ENCODE measurements at regions not wholly inside any gene's neighbourhood (a gene's known extent, or its start where the extent isn't known, plus 50 kb on each side); places are given as distances from the start of the nearest gene placed in this dataset.

- no peaks in the 10 kb centered on the region for H3K4me1 ChIP-seq (ENCODE audit: insufficient read depth, low read length)
- H3K27ac ChIP-seq (ENCODE audit: low read depth, low read length), result no peak overlapping the region
- no peak overlapping the region for H3K4me3 ChIP-seq (ENCODE audit: low read length)
- H3K27me3 ChIP-seq (ENCODE audit: insufficient read depth, low read length, poor library complexity, severe bottlenecking), result no peaks in the 10 kb centered on the region
- no peak for DNase-seq
- no peak overlapping the region for H3K27ac Mint-ChIP-seq
- no peak overlapping the region for H3K4me3 Mint-ChIP-seq
- no peaks in the 10 kb centered on the region for H3K9me3 ChIP-seq (ENCODE audit: low read length)
- peaks cover 0 to 4% (median 0%) of the 10 kb centered on the region in 5 donors for H3K9me3 Mint-ChIP-seq
- no peaks in the 10 kb centered on the region for H3K4me1 Mint-ChIP-seq
- peaks cover 13 to 50% of the 10 kb centered on the region in 2 donors for H3K27me3 Mint-ChIP-seq
- CTCF ChIA-PET, result no interaction called here
- no peaks in the 10 kb centered on the region for H3K36me3 ChIP-seq (ENCODE audit: insufficient read depth, low read length)
- H3K36me3 Mint-ChIP-seq, result no peaks in the 10 kb centered on the region
- POLR2A ChIA-PET, result no interaction called here
These were observed 52.4 kb upstream of the SERINC1 start for GRCh38 chr6:122524056-122524455.

DNA sequence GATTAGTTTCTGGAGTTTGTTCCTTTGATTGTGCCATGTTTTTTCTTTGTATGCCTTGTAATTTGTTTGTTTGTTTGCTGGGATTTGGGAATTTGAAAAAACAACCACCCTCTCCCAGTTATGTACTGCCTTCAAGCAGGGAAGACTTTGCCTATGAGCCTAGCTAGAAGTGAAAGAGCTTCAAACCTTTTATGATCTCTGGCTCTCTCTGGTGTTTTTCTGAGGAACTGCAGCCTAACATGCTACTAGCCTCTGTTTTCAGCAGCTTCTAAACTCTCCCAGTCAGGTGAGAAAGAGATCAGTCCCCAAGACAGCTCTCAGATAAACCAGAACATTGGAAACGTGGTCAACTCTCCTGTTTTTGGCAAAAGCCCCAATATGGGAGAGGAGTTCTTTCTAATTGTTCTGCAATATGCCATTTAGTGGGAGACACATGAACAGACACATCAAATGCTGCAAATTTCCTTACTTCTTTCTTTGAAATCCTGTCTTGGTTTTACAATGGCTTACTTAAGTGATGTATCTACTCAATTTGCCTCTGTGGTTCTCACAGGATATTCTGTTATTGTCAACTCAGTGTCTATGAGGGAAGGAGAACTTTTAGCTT, 58.9 kb upstream of the SERINC1 start:
- Histone ChIP-seq H3K9me3 (ENCODE audit: low read length) (no peaks in the 10 kb centered on the region), H3K4me3 (ENCODE audit: low read length) (no peak overlapping the region), H3K4me1 (ENCODE audit: insufficient read depth, low read length) (no peaks in the 10 kb centered on the region), H3K27ac (ENCODE audit: low read depth, low read length) (no peak overlapping the region), H3K27me3 (ENCODE audit: insufficient read depth, low read length, poor library complexity, severe bottlenecking) (no peaks in the 10 kb centered on the region), H3K36me3 (ENCODE audit: insufficient read depth, low read length) (no peaks in the 10 kb centered on the region)
- ChIA-PET CTCF (interaction anchor here (0.8 to 7.5 kb wide), 15 partner anchors 9 to 150 kb away, joined by 3 to 70 read pairs (median 6); no protein-coding TSS in a partner anchor), POLR2A (no interaction called here)
- peak; percentile 15 to 59 (median 52) for DNase-seq
- Mint-ChIP-seq H3K27ac (no peak overlapping the region), H3K9me3 (peaks cover 0 to 4% (median 0%) of the 10 kb centered on the region in 5 donors), H3K4me3 (no peak overlapping the region), H3K36me3 (no peaks in the 10 kb centered on the region), H3K27me3 (peaks cover 9 to 43% of the 10 kb centered on the region in 2 donors), H3K4me1 (no peaks in the 10 kb centered on the region)

DNA sequence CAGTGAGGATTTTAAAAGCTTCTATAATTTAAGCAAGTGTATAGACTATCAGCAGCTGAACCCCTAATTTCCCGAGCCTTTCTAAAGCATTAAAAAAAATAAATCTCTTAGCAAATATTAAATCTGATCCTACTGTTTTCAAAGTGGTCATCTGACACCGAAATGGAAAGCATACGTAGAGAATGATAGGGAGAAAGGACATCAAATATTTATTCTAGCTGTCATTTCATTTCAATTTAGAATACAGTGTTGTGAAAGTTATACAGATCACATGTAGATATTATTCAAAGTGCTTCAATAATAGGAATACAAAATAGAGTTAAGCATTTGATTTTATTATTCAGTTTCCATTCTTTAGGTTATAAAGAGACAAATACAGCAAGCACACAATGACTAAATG, 61.9 kb upstream of the PKIB start:
- Histone ChIP-seq H3K4me1 (ENCODE audit: insufficient read depth, low read length) (no peaks in the 10 kb centered on the region), H3K36me3 (ENCODE audit: insufficient read depth, low read length) (no peaks in the 10 kb centered on the region)

GRCh38 chr6:122548820-122549219, 61.4 kb upstream of the PKIB start:
- H3K9me3 Mint-ChIP-seq, result no peaks in the 10 kb centered on the region
- Histone ChIP-seq H3K27me3 (ENCODE audit: insufficient read depth, low read length, poor library complexity, severe bottlenecking) (no peaks in the 10 kb centered on the region), H3K4me1 (ENCODE audit: insufficient read depth, low read length) (no peaks in the 10 kb centered on the region), H3K36me3 (ENCODE audit: insufficient read depth, low read length) (no peaks in the 10 kb centered on the region), H3K9me3 (ENCODE audit: low read length) (no peaks in the 10 kb centered on the region), H3K4me3 (ENCODE audit: low read length) (no peak overlapping the region), H3K27ac (ENCODE audit: low read depth, low read length) (no peak overlapping the region)
- DNase-seq, result no peak
- no peak overlapping the region for H3K4me3 Mint-ChIP-seq
- POLR2A ChIA-PET, result no interaction called here
- no peak overlapping the region for H3K27ac Mint-ChIP-seq
- peaks cover 3 to 23% of the 10 kb centered on the region in 2 donors for H3K27me3 Mint-ChIP-seq
- CTCF ChIA-PET, result no interaction called here
- H3K36me3 Mint-ChIP-seq, result no peaks in the 10 kb centered on the region
- no peaks in the 10 kb centered on the region for H3K4me1 Mint-ChIP-seq

More for the DNA sequence above, 61.9 kb upstream of the PKIB start:
- Mint-ChIP-seq H3K4me1 (no peaks in the 10 kb centered on the region), H3K9me3 (no peaks in the 10 kb centered on the region), H3K27ac (no peak overlapping the region), H3K4me3 (no peak overlapping the region), H3K36me3 (no peaks in the 10 kb centered on the region), H3K27me3 (peaks cover 3 to 22% of the 10 kb centered on the region in 2 donors)
- Histone ChIP-seq H3K27me3 (ENCODE audit: insufficient read depth, low read length, poor library complexity, severe bottlenecking) (no peaks in the 10 kb centered on the region), H3K9me3 (ENCODE audit: low read length) (no peaks in the 10 kb centered on the region), H3K27ac (ENCODE audit: low read depth, low read length) (no peak overlapping the region), H3K4me3 (ENCODE audit: low read length) (no peak overlapping the region)
- ChIA-PET CTCF (interaction anchor here (1.6 kb wide), 1 partner anchor 9 kb away, joined by 3 read pairs; no protein-coding TSS in a partner anchor), POLR2A (no interaction called here)
- DNase-seq, result no peak

GRCh38 chr6:122553697-122554096, 56.5 kb upstream of the PKIB start:
- H3K4me3 Mint-ChIP-seq, result no peak overlapping the region
- peaks cover 0 to 1% (median 0%) of the 10 kb centered on the region in 5 donors for H3K9me3 Mint-ChIP-seq
- no peaks in the 10 kb centered on the region for H3K36me3 ChIP-seq (ENCODE audit: insufficient read depth, low read length)
- no peaks in the 10 kb centered on the region for H3K9me3 ChIP-seq (ENCODE audit: low read length)
- H3K27me3 ChIP-seq (ENCODE audit: insufficient read depth, low read length, poor library complexity, severe bottlenecking), result no peaks in the 10 kb centered on the region
- no peak overlapping the region for H3K27ac Mint-ChIP-seq
- ChIA-PET POLR2A (no interaction called here), CTCF (no interaction called here)
- H3K36me3 Mint-ChIP-seq, result no peaks in the 10 kb centered on the region
- no peak for DNase-seq
- peaks cover 4 to 19% of the 10 kb centered on the region in 2 donors for H3K27me3 Mint-ChIP-seq
- H3K27ac ChIP-seq (ENCODE audit: low read depth, low read length), result no peak overlapping the region
- H3K4me1 Mint-ChIP-seq, result no peaks in the 10 kb centered on the region
- no peaks in the 10 kb centered on the region for H3K4me1 ChIP-seq (ENCODE audit: insufficient read depth, low read length)
- no peak overlapping the region for H3K4me3 ChIP-seq (ENCODE audit: low read length)

DNA sequence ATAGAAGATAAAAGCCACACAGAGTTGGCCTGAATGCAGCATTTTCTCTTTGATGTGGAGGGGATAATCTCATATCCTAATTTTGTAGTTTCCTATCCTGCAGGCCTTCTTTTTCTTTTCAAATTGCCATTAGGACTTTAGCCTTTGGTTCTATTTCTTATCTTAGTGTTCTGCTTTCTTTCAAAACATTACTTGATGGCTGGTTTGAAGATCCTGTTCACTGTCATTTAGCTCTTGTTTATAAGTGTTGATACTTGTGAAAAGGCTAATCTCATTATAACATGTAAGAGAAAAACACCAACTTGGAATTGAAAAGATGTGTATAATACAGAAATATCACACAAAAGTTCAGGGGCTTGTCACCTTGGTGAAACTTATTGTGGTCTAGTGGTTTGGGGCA, 54.6 kb upstream of the PKIB start:
- no peaks in the 10 kb centered on the region for H3K9me3 ChIP-seq (ENCODE audit: low read length)
- H3K4me1 ChIP-seq (ENCODE audit: insufficient read depth, low read length), result no peaks in the 10 kb centered on the region
- DNase-seq, result no peak
- ChIA-PET CTCF (no interaction called here), POLR2A (no interaction called here)
- H3K27me3 ChIP-seq (ENCODE audit: insufficient read depth, low read length, poor library complexity, severe bottlenecking), result no peaks in the 10 kb centered on the region
- H3K36me3 ChIP-seq (ENCODE audit: insufficient read depth, low read length), result no peaks in the 10 kb centered on the region
- no peak overlapping the region for H3K27ac ChIP-seq (ENCODE audit: low read depth, low read length)
- Mint-ChIP-seq H3K27ac (no peak overlapping the region), H3K36me3 (no peaks in the 10 kb centered on the region), H3K27me3 (peaks cover 4 to 19% of the 10 kb centered on the region in 2 donors), H3K9me3 (peaks cover 0 to 5% (median 0%) of the 10 kb centered on the region in 5 donors), H3K4me1 (no peaks in the 10 kb centered on the region), H3K4me3 (no peak overlapping the region)
- no peak overlapping the region for H3K4me3 ChIP-seq (ENCODE audit: low read length)

- Mint-ChIP-seq H3K27ac (no peak overlapping the region), H3K4me1 (no peaks in the 10 kb centered on the region), H3K27me3 (peaks cover 4 to 7% of the 10 kb centered on the region in 2 donors), H3K4me3 (no peak overlapping the region), H3K36me3 (peaks cover 0 to 4% (median 0%) of the 10 kb centered on the region in 3 donors), H3K9me3 (peaks cover 5 to 15% (median 10%) of the 10 kb centered on the region in 5 donors)
- Histone ChIP-seq H3K4me3 (ENCODE audit: low read length) (no peak overlapping the region), H3K4me1 (ENCODE audit: insufficient read depth, low read length) (no peaks in the 10 kb centered on the region), H3K27ac (ENCODE audit: low read depth, low read length) (no peak overlapping the region), H3K36me3 (ENCODE audit: insufficient read depth, low read length) (no peaks in the 10 kb centered on the region), H3K27me3 (ENCODE audit: insufficient read depth, low read length, poor library complexity, severe bottlenecking) (no peaks in the 10 kb centered on the region), H3K9me3 (ENCODE audit: low read length) (no peaks in the 10 kb centered on the region)
- DNase-seq, result no peak
- ChIA-PET POLR2A (no interaction called here), CTCF (no interaction called here)
These were observed 52.1 kb upstream of the PKIB start for GRCh38 chr6:122558080-122558479.
